Esophagus squamous epithelium (tissue), 5 donors: ENCODE measurements at regions not wholly inside any gene's neighbourhood (a gene's known extent, or its start where the extent isn't known, plus 50 kb on each side); places are given as distances from the start of the nearest gene placed in this dataset.

Source experiments
- DNase-seq: peaks from one replicate; lab custom pipeline; 2025; lab: John Stamatoyannopoulos, UW
- H3K27ac ChIP-seq, 4 donors: fragments of 200-600 bp; sonication (generic); one replicate each; pipeline ENCODE4 v1.5.1; 2016 to 2019; ENCODE audit warnings: mild to moderate bottlenecking in 1 of 4
- H3K27me3 ChIP-seq, 4 donors: fragments of 200-600 bp; sonication (generic); 1 replicate in 3 of 4; 2 replicates in 1 of 4; pipeline versions ENCODE4 v1.5.1 to v1.6.0; 2017 to 2021; ENCODE audit warnings: antibody characterized with exemption in 1 of 4
- H3K36me3 ChIP-seq, 3 donors: fragments of 200-600 bp; sonication (generic); one replicate each; pipeline ENCODE4 v1.5.1; 2016 to 2019
- H3K4me1 ChIP-seq, 3 donors: fragments of 200-600 bp; sonication (generic); one replicate each; pipeline ENCODE4 v1.5.1; 2017 to 2019
- H3K4me3 ChIP-seq, 4 donors: fragments of 200-600 bp; sonication (generic); 1 replicate in 3 of 4; 2 replicates in 1 of 4; pipeline ENCODE4 v1.5.1; 2016 to 2019; ENCODE audit warnings: mild to moderate bottlenecking in 2 of 4, moderate library complexity in 1 of 4
- H3K9me3 ChIP-seq, 3 donors: fragments of 200-600 bp; sonication (generic); one replicate each; pipeline ENCODE4 v1.5.1; 2016 to 2019
- POLR2A ChIP-seq, 4 donors: fragments of 450-650 bp; IDR thresholded peaks; one replicate each; pipeline ENCODE4 v1.6.1; 2017; ENCODE audit warnings: antibody characterized with exemption in 4 of 4, mild to moderate bottlenecking in 4 of 4, moderate library complexity in 3 of 4
- WGBS, 2 donors: methylation state at CpG; one replicate each; pipeline ENCODE4 v1.1.5; 2018; 5-methylcytosine and 5-hydroxymethylcytosine counted together
- intact Hi-C: fragments of 100-400 bp; cut with DNase I; formaldehyde crosslinking; loops from one replicate; pipeline ENCODE4 v1.15.0; 2022
- TF ChIP-seq, protein P1 (sequence below), 6 experiments: fragments of 450-650 bp in 4 of 6; fragments of 200-600 bp in 2 of 6; sonication (generic) in 2 of 6; IDR thresholded peaks; one replicate each; pipeline ENCODE4 v1.5.1; 2016 to 2019; ENCODE audit warnings: antibody characterized with exemption in 6 of 6, mild to moderate bottlenecking in 4 of 6, moderate library complexity in 4 of 6
- donor health status: DM: yes; HTN: yes; CAD: no.

DNA sequence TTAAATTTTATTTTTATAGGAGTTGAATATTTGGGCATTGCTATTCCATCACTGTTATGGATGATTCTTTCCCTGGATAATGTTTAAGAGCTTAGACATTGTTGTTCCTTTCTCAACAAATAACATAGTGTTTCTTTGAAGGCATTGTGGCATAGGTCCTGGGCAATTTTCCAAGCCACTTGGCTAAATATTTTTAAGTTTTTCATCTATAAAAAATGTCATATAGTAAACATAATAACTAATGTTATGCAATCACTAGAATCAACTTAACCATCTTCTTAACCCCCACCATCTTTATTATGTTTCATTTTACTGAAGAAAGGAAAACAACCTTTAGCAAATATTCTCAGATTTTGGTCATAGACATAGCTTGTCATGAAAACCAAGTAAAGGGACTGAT lies 600.6 kb upstream of the LMO3 start:
- peaks cover 0 to 16% (median 4%) of the 10 kb centered on the region in 3 donors for H3K9me3 ChIP-seq
- no peaks in the 10 kb centered on the region for H3K36me3 ChIP-seq
- no peaks in the 10 kb centered on the region for H3K4me1 ChIP-seq
- no peak for TF ChIP-seq POLR2A (IDR thresholded peaks at IDR 0.05)
- TF ChIP-seq, protein P1, sequence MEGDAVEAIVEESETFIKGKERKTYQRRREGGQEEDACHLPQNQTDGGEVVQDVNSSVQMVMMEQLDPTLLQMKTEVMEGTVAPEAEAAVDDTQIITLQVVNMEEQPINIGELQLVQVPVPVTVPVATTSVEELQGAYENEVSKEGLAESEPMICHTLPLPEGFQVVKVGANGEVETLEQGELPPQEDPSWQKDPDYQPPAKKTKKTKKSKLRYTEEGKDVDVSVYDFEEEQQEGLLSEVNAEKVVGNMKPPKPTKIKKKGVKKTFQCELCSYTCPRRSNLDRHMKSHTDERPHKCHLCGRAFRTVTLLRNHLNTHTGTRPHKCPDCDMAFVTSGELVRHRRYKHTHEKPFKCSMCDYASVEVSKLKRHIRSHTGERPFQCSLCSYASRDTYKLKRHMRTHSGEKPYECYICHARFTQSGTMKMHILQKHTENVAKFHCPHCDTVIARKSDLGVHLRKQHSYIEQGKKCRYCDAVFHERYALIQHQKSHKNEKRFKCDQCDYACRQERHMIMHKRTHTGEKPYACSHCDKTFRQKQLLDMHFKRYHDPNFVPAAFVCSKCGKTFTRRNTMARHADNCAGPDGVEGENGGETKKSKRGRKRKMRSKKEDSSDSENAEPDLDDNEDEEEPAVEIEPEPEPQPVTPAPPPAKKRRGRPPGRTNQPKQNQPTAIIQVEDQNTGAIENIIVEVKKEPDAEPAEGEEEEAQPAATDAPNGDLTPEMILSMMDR (IDR thresholded peaks at IDR 0.05): no peak
- no peak for DNase-seq
- no peaks in the 10 kb centered on the region for H3K27me3 ChIP-seq
- intact Hi-C loops: no loop called here
- H3K27ac ChIP-seq: no peak overlapping the region
- H3K4me3 ChIP-seq: no peak overlapping the region

DNA sequence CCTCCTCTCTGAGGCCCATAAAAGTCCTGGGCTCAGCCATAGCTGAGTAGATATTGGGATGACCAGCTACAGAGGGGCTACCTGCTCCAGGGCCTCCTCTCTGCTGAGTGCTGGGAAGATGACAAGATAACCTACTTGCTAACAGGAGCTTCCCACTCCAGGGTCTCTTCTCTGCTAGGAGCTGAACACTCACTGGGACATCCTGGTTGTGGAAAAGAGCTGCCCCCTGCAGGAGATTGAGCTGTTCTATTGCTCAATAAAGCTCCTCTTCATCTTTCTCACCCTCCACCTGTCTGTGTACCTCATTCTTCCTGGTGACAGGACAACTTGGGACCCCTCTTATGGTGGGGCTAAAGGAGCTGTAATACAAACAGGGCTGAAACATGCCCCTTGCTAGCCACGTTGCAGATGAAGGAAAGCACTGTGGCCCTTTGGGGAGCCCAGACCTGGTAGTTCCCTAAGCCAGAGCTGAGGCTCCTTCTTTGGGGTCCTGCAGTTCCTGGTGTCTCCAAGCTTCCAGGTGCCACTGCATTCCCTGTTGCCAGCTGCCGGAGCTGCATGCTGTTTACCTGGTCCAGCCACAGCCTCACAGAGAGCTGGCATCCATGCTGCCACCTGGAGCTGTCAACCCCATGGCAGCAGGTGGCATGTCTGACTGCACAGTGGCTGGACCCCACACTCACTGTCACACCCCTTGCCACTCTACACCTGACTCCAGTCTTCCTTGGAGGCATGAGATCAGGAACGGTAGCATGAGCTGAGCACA lies 598.5 kb upstream of the LMO3 start:
- no peaks in the 10 kb centered on the region for H3K27me3 ChIP-seq
- intact Hi-C loops: no loop called here
- peaks cover 0 to 16% (median 4%) of the 10 kb centered on the region in 3 donors for H3K9me3 ChIP-seq
- no peak for DNase-seq
- H3K27ac ChIP-seq: no peak overlapping the region
- H3K36me3 ChIP-seq: no peaks in the 10 kb centered on the region
- TF ChIP-seq POLR2A (IDR thresholded peaks at IDR 0.05): no peak
- TF ChIP-seq, protein P1 (IDR thresholded peaks at IDR 0.05): no peak
- no peak overlapping the region for H3K4me3 ChIP-seq
- no peaks in the 10 kb centered on the region for H3K4me1 ChIP-seq
- 17 to 86% methylated on average over 1 of the region's 3 CpGs for WGBS, 2 donors

DNA sequence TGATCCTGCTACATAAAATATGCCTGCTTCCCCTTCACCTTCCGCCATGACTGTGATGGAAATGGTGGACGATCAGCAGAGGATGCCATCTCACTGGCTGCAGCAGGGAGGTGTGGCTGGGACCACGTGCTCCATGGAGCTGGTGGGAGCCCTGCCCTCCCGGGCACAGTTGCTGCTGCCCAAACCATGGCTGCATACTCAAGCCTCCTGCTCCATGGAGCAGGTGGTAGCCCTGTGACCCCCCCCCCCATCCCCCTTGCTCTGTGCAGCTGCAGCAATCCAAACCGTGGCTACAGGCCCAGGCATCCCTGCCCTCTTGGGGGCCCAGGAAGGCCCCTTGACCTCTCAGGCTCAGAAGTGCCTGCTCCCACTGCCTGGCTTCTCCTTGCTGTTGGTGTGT lies 597.5 kb upstream of the LMO3 start:
- no peak for DNase-seq
- no peaks in the 10 kb centered on the region for H3K27me3 ChIP-seq
- no peaks in the 10 kb centered on the region for H3K36me3 ChIP-seq
- intact Hi-C loops: no loop called here
- H3K4me3 ChIP-seq: no peak overlapping the region
- 75 to 83% methylated on average over 3 to 5 of the region's 5 CpGs for WGBS, 2 donors
- no peak overlapping the region for H3K27ac ChIP-seq
- no peaks in the 10 kb centered on the region for H3K4me1 ChIP-seq
- peaks cover 0 to 16% (median 4%) of the 10 kb centered on the region in 3 donors for H3K9me3 ChIP-seq
- no peak for TF ChIP-seq POLR2A (IDR thresholded peaks at IDR 0.05)
- TF ChIP-seq, protein P1 (IDR thresholded peaks at IDR 0.05): no peak

DNA sequence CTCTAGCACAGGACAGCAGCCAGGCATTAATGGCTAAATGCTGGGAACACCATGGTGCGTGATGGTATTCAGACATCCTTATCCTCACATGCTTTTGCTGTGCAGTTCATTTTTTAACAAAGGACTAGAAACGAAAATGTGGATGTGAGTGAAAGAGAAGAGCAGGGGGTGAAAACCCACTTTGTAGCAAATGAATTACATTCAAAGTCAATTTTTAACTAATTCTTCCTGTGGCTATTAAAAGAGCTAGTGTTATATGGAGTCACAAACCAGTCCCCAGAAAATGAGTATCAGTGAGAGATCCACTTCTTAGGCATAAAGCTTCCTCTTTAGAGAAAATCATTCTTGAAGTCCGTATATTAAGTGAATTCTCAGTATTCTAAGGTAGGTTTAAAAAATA lies 592.0 kb upstream of the LMO3 start:
- intact Hi-C loops: no loop called here
- DNase-seq: no peak

DNA sequence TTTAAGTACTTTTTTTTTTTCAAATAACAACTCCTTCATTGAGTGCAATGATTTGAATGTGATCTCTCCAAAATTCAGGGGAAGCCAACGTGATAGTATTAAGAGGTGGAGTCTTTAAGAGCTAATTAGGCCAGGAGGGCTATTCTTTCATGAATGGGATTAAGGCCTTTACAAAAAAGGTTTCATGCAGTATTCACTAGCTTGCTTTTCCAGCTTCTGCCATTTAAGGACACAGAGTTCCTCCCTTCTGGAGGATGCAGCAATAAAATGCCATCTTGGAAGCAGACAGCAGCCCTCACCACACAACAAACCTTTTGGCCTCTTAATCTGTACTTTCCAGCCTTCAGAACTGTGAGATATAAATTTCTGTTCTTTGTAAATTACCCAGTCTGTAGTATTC lies 586.8 kb upstream of the LMO3 start:
- intact Hi-C loops: no loop called here
- DNase-seq: no peak
- TF ChIP-seq, protein P1 (IDR thresholded peaks at IDR 0.05): no peak
- TF ChIP-seq POLR2A (IDR thresholded peaks at IDR 0.05): no peak
- H3K36me3 ChIP-seq: no peaks in the 10 kb centered on the region
- no peak overlapping the region for H3K4me3 ChIP-seq
- no peak overlapping the region for H3K27ac ChIP-seq
- WGBS, 2 donors: 15 to 54% methylated on average over 1 of the region's 1 CpG
- H3K9me3 ChIP-seq: no peaks in the 10 kb centered on the region
- no peaks in the 10 kb centered on the region for H3K4me1 ChIP-seq
- H3K27me3 ChIP-seq: no peaks in the 10 kb centered on the region

More for the DNA sequence above, 592.0 kb upstream of the LMO3 start:
- Histone ChIP-seq H3K27ac (no peak overlapping the region), H3K9me3 (no peaks in the 10 kb centered on the region), H3K27me3 (no peaks in the 10 kb centered on the region), H3K36me3 (no peaks in the 10 kb centered on the region), H3K4me3 (no peak overlapping the region), H3K4me1 (no peaks in the 10 kb centered on the region)
- TF ChIP-seq POLR2A (IDR thresholded peaks at IDR 0.05): no peak
- TF ChIP-seq, protein P1 (IDR thresholded peaks at IDR 0.05): no peak
- 41 to 51% methylated on average over 3 of the region's 3 CpGs for WGBS, 2 donors
